GM19452 (cell line): ENCODE measurements at regions not wholly inside any gene's neighbourhood (a gene's known extent, or its start where the extent isn't known, plus 50 kb on each side); places are given as distances from the start of the nearest gene placed in this dataset.
A peak's percentile ranks its signal among the peaks of the same experiment; 100 is the strongest.

ENCODE experiments used
- ATAC-seq: cut with Tn5 transposase; IDR thresholded peaks from one replicate; pipeline ENCODE4 v1.9.1; 2021; ENCODE audit not compliant: unreplicated experiment

GRCh38 chr1:172883844-172884243 lies 166.9 kb downstream of the TNFSF18 start:
- peak; percentile 55 for ATAC-seq

- no peak for ATAC-seq
These were observed 165.3 kb downstream of the TNFSF18 start for GRCh38 chr1:172885411-172885810.

DNA sequence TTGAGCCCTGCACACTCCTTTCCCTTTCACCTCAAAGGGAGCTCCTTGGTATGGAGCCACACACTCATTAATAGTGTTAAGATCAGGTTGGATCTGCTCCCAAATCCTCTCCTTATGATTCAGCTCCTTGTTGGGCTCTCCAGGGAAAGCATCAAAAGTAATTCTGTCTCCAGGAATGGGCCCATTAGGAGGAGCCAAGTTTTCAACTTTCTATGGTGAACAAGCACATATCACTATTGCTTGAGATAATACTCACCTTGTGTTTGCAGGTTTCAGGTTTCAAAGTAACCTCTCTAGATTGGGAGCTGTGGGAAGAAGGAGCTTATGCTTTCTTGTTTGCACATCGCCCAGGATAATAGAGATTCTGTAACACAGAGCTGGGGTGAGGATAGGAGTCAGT lies 164.8 kb downstream of the TNFSF18 start:
- no peak for ATAC-seq

- ATAC-seq: no peak
These were observed 163.6 kb downstream of the TNFSF18 start for GRCh38 chr1:172887162-172887561.

DNA sequence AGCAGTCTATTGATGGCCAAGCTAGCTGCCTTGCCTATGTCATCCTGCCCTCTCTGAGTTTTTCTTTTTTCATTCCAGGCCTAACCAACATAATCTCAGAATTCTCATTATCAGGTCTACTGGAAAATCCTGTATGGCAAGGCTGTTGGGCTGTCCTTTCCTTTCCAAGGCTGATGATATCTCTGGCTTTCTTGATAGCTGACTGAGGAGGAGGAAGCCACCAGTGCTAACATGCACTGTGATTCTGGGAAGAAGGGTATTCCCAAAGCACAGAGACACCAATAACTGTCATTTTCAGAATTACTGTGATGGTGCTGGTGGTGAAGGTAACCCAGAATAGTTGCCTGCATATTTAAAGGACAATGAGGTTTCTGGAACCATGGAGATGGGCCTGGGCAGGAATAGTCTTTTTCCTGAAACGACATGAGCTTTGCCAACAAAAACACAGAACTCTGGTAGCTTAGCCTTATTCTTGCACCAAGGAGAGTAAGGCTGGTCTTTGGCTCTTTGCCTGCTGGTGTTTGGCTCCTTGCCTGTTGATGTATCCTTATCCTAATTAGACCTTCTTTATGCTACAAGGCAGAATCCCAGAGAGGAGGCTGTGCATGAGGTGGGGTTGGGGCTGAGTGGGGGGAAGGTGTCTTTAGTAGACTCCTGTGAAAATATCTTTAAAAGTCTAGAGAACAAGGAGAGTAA lies 157.4 kb downstream of the TNFSF18 start:
- ATAC-seq: no peak

DNA sequence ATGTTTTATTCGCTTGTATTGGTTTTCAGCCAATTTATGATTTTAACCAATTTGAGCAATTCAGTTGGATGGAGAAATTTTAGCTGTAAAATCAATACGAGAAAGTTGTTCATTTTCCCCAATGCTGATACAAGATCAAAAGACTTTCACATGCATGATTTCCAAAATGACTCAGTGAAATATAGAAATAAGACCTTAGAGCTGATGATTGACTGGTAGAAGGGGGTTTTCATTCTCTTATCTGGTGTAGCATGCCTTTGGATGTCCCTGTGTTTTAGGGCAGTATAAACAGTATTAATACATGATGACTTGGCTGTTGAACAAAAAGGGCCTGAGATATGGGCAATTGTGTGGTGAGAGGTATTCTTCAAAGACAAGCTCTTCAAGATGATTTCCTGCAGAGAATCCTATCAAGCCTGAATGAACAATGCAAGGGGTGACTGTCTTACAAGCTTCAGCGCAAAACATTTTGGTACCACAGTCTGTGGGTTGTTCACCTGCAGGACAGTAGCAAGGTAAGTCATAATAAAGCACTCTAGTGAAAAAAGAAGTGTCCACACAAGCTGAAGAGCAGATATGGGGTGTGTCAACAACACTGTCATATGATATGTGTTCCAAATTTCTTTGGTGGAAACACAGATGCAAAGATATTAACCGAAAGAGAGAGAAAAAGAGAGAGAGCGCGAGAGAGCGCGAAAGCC lies 156.2 kb downstream of the TNFSF18 start:
- ATAC-seq: peak; percentile 25

DNA sequence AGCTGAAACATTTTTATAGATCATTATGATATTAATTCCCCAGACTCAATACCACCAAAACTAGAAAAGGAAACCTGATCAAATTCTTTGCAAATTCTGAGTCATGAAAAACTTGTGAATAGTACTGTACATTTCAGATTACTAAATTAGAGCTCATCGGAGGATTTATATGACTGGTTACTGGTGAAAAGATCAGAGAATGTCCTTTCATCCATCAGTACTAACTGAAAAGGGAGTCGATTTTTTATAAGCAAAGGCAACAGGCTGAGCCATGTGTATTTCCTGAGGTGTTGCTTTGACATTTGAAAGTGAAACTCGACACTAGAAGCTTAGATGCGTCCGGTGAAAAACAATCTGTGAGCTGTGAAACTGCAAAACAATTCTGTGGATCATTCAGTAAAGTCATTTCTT lies 155.7 kb downstream of the TNFSF18 start:
- ATAC-seq: peak; percentile 85

- no peak for ATAC-seq
These were observed 155.0 kb downstream of the TNFSF18 start for GRCh38 chr1:172895761-172896160.

GRCh38 chr1:172897738-172898137 lies 153.0 kb downstream of the TNFSF18 start:
- no peak for ATAC-seq

GRCh38 chr1:172898866-172899265 lies 151.9 kb downstream of the TNFSF18 start:
- no peak for ATAC-seq

DNA sequence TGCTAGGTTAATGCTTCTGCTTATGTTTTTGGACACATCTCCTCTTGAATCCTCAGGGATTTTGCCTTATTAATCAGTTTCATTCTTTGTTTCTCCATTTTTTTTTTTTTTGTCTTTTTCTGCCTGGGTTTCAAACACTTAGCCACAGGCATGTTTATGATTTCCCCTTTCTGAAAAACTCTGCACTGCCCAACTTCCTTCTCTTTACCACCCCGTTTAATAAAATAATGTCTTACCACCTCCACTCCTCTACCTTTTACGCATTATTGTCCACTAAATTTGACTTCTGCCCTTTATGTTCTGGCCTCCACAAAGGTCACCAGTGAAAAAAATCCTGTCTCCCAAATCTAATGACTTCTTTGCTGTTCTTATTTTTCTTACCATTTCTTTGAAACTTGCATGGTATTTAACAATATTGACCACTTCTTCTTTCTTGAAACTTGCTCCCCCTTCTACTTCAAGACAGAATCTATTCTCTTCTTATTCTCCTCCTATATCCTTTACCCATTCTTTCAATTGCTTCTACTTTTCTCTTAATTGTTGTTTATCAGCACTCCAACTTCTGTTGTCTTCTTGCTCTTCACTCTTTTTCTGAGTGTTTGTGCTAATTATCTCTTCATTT lies 150.3 kb downstream of the TNFSF18 start:
- ATAC-seq: no peak

- ATAC-seq: no peak
These were observed 148.5 kb downstream of the TNFSF18 start for GRCh38 chr1:172902200-172902599.

GRCh38 chr1:172902861-172903381 lies 147.8 kb downstream of the TNFSF18 start:
- ATAC-seq: no peak

DNA sequence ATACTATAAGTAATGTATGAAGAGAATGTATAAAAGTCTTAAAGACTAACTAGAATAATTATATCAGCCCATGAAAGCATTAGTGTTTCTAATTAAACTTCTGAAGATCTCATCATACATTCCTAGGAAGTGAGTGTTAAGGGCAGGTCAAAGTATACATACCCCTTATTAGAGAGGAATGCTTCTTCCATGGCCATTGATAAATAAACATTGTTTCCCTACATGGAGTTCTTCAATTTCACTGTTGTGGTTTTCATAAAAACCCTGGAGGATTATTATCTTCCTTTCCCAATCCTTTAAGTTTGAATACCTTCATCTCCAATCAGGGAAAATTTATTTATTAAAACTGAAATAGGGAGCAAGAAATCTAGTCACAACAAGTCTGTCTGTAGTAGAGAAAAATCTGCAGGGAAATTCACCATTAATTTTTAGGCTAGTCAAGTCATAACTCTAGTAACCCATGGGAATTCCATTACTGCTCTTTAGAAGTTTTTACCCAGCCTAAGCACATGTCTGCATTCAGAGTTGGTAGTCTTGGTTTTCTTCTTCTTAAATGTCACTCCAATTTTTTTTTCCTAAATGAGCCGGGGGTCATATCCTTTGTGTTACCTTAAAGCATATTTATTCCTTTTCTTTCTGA lies 147.0 kb downstream of the TNFSF18 start:
- no peak for ATAC-seq

DNA sequence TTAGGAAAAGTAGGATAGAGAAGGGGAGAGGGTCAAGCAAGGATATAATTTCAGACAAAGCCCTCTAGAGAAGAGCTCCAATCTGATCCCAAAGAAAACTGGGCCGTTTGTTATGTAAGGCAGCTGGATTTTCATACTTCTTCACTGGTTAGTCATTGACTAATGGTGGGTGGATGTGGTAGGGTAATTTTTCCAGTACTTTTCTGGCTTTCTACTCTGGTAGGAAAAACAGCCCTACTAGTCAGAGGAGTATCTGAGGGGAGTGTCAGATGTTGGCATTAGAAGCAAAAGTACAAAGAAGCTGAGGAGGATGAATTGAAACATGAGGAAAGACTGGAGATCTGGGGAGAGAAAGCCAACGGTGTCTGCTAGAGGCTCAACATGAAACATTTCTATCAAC lies 145.3 kb downstream of the TNFSF18 start:
- ATAC-seq: no peak

DNA sequence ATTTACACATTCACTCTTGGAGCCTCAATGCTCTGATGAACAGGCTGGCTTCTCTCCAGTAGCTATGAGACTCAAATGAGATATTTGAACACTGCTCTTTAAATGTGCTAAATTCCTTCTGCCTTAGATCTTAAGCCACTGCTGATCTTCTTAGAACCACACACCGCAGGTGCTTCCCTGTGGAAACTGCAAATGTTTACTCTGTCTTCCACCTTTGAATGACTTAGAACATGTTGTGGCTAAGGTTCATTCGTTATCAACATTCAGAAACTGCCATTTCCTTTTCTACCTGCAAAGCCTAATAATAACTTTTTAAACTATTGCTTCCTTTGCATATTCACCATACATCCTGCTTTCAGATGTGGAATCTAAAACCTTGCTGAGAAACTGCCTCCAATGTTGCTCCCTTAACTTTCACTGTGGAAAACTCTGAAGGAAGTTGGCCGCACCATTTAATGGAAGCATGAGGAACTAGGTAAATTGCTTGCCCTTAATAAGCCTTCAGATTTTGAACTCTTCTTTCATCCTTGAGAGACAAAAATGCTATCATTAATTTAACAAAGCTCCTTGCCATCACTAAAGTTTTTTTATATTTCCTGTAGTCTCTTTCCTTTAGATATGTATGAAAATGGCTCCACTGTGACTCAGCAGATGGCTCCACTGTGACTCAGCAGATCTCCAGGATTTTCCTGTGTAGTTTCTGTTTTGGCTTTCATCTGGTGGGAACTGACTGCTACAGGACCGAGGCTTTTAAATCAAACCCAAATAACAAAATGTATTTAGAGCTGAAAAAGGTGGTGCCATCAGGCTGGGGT lies 143.8 kb downstream of the TNFSF18 start:
- ATAC-seq: no peak

GRCh38 chr1:172907834-172908326 lies 142.9 kb downstream of the TNFSF18 start:
- no peak for ATAC-seq

GRCh38 chr1:172909606-172910326 lies 141.0 kb downstream of the TNFSF18 start:
- no peak for ATAC-seq

DNA sequence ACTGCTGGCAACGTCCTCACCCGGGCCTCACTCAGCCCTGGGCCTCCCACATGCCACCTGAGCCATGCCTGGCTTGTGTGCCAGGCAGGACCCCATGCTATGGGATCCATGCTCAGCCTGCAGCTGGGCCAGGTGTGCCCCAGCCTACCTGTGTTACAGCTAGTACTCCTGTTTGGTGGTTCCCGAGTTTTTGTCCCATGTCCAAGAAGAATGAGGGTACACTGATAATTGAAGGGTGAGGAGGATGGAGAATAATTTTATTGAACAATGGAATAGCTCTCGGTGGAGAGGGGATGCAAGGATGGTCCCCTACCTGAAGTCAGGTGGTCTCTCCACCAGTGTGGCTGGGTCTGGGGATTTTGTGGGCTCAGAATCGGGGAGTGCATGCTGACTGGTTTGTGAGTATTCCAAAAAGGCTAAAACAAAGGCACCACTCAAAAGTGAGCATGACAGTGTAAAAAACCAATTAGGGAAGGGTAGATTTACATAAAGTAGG lies 137.9 kb downstream of the TNFSF18 start:
- ATAC-seq: no peak
